NOMO-1 treated with dmso at 0.1 percent for 144 hours (cell line): ENCODE measurements at regions not wholly inside any gene's neighbourhood (a gene's known extent, or its start where the extent isn't known, plus 50 kb on each side); places are given as distances from the start of the nearest gene placed in this dataset.

Source experiments
- DNase-seq: peaks from one replicate; lab custom pipeline; 2025; ENCODE audit not compliant: unreplicated experiment; lab: John Stamatoyannopoulos, UW

DNA sequence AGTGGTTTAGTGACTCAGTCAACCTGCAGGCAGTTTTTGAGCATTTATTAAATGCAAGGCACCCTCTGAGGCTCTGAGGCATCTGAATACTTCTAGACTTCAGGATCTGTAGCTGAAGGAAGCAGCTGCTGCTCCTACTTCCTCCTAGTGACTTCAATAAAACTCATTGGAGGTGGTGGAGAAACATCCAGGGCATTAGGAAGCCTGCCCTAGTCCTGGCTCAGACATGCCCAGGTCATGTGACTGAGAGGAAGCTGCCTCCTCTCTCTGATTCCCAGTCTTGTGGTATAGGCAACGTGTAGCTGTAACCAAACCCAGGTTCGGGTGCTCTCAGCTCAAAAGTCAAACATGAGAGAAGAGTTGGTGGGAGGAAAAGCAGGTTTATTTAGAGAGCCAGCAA is 287.2 kb upstream of the GYPC start:
- DNase-seq = no peak

- no peak for DNase-seq
These were observed 285.8 kb upstream of the GYPC start for GRCh38 chr2:126370201-126370600.

DNA sequence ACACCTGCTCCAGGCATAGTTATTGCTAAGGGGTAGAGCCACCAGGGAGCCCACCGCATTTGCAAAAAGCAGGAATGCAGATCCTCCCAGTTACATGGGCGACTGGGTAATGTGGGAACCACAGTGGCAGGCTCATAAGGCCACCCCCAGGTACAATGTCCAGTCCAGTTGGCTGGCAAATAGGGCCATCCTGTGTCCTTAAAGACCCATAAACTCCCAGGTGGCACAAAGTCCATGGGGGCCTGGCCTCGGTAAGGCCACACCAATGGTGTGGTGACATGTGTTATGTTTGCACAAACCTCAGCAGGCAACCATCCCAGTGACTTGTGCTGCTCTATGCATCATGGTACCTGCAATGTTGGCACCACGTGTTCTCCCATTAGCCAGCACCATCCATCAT is 283.6 kb upstream of the GYPC start:
- DNase-seq = no peak

- DNase-seq = no peak
These were observed 277.8 kb upstream of the GYPC start for GRCh38 chr2:126378176-126378575.

DNA sequence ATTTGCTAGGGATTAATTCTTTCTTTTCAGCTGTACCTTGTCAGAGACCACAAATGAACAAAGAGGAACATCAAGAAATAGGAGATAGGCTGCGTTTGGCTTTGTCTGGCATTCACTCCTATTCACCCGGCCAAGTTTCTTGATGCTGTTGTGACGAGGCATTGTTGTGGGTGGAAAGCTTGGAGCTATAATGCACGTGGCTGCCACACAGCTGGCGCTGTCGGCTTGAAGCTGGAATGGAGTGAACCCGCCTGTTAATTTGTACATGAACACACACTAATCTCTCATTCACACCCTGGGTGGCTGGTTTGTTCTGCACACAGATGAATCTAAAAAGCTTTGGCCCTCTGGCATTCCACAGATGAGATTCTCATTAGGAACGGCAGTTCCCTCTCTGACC is 274.9 kb upstream of the GYPC start:
- DNase-seq = no peak

DNA sequence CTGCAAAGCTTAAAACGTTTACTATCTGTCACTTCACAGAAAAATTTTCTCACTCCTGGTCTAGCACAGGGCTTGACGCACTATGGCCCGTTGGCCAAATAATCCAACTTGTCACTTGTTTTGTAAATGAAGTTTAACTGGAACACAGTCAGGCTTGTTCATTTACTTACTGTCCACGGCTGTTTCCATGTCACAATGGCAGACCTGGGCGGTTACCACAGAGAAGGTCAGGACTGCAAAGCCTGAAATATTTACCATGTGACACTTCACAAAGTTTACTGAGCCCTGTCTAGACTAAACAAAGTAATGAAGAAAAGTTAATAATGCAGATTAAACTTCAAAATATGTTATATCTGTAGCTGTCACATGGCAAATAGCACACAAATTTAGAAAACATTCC is 273.0 kb upstream of the GYPC start:
- DNase-seq = no peak

DNA sequence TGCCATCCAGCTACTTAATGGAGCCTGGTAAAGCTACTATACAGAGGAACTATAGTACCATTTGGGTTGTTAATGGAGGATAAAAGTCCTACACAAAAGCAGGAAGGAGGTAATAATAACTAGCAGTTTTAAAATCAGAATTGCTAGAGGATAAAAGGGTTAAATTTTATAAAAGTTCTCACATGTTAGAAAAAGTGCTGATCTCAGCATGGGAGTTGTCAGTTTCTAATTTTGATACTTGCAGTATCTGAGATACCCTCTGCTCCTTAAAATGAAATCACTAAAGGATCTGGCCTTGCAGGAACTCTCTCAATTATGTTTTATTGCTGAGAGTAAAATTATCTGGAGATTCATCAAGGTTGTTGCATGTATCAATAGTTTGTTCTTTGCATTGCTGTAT is 272.2 kb upstream of the GYPC start:
- DNase-seq = no peak

DNA sequence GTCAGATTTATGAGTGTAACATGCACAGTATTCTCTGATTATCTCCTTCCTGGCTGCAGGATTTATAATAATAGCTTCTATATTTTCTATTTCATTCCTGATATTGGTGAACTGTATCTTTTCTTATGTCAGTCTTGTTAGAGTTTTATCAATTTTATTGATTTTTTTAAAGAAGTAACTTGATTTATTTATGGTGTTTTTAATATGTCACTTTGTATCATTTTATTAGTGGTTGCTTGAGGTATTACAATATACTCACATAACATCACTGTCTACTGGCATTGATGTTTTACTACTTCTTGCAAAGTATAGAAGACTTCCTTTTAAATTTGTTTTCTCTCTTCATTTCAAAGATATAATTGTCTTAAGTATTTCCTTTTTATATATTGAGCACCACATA is 270.5 kb upstream of the GYPC start:
- no peak for DNase-seq

DNA sequence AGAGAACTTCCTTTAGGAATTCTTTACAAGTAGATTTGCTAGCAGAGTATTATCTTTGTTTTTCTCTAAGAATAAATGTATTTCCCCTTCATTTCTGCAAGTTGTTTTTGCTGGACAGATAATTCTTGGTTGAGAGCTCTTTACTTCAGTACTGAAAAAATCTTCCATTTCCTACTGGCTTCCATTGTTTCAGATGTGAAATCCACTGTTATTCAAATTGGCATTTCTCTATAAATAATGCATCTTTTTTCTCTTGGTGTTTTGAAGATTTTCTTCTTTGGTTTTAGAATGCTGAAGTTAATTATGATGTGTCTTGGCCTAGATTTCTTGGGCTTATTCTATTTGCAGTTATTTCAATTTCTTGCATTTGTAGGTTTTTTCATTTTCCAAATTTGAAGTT is 270.0 kb upstream of the GYPC start:
- DNase-seq = no peak

GRCh38 chr2:126389446-126389845 is 266.5 kb upstream of the GYPC start:
- no peak for DNase-seq

- no peak for DNase-seq
These were observed 263.1 kb upstream of the GYPC start for GRCh38 chr2:126392889-126393288.

- DNase-seq = no peak
These were observed 257.0 kb upstream of the GYPC start for GRCh38 chr2:126399001-126399400.

DNA sequence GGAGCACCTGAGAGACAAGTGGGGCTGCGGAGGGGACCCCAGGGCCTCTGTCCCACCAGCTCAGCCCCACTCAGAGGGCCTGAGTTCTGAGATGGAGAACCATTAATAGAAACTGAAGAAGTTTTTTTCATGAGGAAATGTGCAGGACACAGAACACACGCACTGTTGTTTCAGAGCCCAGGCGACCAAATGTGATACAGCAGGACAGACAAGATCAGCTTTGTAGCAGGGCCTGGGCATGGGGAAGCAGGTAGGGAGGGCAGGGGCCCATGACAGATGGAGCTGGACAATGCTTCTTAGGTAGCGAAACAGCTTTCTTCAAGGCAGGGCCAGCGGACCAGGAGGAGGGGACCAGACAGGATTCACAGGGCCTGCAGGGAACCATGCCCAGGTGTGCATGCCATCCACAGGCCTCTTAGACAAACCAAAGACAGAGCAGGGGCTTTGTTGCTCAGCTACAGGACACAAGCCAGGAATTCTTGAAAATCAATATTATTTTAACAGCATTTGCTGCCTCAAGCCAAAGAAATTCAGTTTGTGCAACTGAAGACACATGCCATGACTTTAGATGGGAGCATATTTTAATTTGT is 252.8 kb upstream of the GYPC start:
- no peak for DNase-seq

- DNase-seq = no peak
These were observed 249.7 kb upstream of the GYPC start for GRCh38 chr2:126406267-126406666.

GRCh38 chr2:126408671-126409070 is 247.3 kb upstream of the GYPC start:
- no peak for DNase-seq

DNA sequence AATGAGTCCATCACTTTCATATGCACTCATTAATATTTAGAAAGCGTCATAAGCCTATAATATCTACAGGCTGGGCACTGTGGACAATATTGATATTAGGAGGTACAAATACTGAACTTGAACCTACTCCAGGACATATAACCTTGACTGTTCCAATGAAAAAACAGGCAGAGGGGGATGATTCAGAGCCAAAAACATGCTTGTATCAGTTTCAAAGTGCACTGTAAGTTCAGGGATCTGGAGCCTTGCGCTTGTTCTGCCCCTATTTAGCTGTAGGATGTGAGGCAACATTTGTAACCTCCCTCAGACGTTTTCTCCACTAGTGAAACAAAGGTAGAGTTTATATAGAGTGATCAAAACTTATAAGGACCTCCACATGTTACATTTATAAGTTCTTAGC is 246.1 kb upstream of the GYPC start:
- DNase-seq = no peak

DNA sequence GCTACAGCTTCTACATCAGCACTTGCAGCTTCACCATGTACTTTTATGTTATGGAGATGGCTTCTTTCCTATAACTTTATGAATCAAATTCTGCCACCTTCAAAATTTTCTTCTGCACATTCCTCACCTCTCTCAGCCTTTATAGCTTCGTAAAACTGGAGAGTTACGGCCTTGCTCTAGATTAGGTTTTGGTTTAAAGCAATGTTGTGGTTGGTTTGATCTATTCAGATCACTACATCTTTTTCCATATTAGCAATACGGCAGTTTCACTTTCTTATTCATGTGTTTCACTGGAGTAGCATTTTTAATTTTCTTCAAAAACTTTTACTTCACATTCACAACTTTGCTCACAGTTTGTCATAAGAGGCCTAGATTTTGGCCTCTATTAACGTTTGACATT is 242.9 kb upstream of the GYPC start:
- no peak for DNase-seq

DNA sequence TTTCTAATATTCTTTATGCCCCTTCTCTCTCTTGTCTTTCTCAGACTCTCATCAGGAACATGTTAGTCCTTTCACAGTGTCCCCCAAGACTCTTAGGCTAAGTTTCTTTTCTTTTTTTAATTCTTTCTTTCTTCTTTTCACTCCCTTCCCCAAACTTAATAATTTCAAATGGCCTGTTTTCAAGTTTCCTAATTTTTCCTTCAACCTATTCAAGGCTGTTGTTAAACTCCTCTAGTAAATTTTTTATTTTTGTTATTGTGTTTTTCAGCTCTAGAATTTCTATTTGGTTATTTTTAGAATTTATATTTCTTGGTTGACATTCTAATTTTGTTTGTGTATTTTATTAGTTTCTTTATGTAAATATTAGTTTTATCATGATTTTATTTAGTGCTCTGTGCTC is 236.6 kb upstream of the GYPC start:
- DNase-seq = no peak

DNA sequence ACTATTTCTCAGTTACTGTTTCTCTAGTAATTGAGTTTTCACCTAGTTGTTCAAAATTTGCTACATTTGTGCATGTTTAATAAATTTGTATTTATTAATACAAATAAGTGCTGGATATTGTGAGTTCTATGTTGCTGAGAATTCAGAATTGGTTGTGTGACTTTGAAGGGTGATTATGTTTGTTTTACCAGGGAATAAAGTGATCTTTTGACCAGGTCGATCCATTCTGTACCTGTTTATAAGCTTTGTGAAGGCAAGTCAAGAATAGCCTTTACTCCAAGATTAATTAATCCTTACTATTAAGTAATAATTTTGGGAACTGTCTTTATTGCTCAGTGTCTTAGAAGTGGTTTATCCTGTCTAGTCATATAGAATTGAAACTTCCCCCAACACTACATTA is 230.0 kb upstream of the GYPC start:
- no peak for DNase-seq

DNA sequence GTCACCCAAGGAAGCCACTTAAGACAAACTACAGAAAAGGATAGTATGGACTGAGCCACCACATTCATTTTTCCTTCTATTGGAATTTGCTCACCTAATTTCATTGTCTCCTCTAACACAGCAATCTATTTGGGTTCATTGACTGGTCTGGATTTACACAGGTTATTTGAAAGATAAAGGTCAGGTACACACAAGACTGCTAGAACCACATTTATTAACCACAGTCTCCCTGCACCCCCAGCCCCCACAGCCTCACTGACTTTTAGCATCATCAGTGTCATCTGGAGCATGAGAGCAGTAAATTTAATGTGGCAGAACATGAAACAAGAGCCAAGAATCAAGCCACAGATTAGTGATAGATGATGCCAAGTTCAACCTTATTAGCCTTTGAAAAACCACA is 226.9 kb upstream of the GYPC start:
- DNase-seq = no peak

DNA sequence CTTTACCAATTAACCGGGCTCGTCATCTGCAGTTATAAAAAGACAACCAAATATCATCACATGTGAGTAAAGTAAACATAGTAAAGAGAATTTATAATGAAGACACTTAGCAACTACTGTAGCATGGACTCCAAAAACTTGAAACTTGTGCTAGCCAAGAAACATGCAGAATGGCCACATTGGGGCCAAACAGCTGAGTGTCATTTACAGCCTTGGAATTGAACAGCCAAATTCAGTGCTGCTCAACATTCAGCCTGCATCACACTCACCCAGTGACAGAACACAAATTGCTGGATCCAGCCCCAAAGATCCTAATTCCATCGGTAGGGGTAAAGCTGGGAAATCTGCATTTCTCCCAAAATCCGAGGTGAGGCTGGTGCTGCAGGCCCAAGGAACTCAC is 224.8 kb upstream of the GYPC start:
- DNase-seq = no peak

DNA sequence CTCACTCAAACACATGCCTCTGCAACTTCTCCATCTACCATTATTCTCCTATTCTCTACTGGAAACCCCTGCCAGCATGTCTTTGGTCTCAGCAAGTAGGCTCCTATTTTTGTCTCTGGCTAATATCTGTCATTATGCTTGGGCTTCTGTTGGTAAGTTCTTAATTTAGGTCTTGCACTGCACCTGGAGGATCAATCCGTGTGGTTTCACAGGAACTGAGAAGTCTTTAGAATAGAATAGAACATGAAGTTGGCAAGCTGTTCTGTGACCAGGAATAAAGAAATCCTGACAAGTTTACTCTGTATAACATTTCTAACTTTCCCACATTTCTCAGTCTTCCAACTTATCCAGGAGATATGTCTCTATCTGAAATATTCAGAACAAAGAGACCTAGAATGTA is 219.5 kb upstream of the GYPC start:
- no peak for DNase-seq

DNA sequence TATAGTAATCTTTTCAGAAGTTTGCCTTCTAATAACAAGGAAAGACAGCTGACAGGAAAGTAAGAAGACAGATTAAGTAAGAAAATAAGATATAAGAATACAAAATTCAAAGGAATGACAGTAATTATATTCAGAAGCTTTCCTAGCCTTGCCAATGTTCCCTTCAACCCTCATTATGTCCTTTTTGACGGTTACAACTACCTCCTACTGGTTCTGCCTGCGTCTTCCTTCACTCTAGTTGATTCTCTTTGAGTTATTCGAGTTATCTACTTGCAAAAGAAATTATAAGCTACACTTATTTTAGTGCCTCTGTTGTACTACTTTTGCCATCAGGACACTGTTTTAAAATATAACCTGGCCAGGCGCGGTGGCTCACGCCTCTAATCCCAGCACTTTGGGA is 218.9 kb upstream of the GYPC start:
- no peak for DNase-seq

DNA sequence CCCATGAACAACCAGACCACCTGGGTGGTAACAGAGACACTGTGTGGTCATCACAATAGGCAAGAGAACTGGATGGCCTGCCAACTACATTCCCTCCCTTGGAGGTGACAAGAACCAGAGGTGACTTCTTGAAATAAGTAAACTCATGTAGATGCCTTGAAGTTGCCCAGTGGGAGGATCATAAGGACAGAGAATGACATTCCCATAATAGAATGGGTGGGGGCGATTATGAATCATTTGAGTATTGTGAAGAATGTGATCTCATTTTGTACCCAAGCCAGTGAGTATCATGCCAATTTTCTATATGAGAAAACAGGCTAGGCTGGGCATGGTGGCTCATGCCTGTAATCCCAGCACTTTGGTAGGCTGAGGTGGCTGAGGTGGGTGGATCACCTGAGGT is 211.4 kb upstream of the GYPC start:
- DNase-seq = no peak
